ENCODE measurements at regions not wholly inside any gene's neighbourhood (a gene's known extent, or its start where the extent isn't known, plus 50 kb on each side); places are given as distances from the start of the nearest gene placed in this dataset.

DNA sequence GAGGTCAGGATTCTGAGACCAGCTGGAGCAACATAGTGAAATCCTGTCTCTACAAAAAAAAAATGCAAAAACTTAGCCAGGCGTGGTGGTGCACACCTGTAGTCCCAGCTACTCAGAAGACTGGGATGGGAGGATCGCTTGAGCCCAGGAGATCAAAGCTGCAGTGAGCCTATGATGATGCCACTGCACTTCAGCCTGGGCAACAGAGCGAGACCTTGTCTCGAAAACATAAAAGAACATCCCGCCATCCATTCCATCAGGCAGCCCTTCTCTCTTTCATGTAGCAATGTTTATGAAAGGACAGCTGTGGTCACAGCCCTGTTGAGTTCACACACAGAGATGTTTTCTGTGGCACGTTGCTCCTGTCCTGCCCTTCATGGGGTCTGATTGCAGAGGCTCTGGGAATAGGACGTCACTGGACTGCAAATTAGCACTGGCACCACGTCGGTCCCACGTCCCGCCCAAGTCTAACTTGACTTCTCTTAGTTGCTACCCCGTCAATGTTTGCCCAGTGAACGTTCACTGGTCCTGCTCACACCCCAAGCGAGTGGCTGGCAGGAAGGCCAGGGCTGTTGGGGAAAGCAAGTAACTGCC lies 64.5 kb upstream of the MYL10 start:
- TF ChIP-seq, protein P1, sequence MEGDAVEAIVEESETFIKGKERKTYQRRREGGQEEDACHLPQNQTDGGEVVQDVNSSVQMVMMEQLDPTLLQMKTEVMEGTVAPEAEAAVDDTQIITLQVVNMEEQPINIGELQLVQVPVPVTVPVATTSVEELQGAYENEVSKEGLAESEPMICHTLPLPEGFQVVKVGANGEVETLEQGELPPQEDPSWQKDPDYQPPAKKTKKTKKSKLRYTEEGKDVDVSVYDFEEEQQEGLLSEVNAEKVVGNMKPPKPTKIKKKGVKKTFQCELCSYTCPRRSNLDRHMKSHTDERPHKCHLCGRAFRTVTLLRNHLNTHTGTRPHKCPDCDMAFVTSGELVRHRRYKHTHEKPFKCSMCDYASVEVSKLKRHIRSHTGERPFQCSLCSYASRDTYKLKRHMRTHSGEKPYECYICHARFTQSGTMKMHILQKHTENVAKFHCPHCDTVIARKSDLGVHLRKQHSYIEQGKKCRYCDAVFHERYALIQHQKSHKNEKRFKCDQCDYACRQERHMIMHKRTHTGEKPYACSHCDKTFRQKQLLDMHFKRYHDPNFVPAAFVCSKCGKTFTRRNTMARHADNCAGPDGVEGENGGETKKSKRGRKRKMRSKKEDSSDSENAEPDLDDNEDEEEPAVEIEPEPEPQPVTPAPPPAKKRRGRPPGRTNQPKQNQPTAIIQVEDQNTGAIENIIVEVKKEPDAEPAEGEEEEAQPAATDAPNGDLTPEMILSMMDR (IDR thresholded peaks at IDR 0.05) = no peak
- no peaks in the 10 kb centered on the region for H3K9me3 ChIP-seq
- H3K4me1 ChIP-seq = peaks cover 0 to 3% of the 10 kb centered on the region in 2 donors
- no peak for DNase-seq (ENCODE audit: low spot score)
- H3K27ac ChIP-seq = no peak overlapping the region
- no peak overlapping the region for H3K4me3 ChIP-seq
- no peaks in the 10 kb centered on the region for H3K36me3 ChIP-seq
- H3K27me3 ChIP-seq = no peaks in the 10 kb centered on the region

DNA sequence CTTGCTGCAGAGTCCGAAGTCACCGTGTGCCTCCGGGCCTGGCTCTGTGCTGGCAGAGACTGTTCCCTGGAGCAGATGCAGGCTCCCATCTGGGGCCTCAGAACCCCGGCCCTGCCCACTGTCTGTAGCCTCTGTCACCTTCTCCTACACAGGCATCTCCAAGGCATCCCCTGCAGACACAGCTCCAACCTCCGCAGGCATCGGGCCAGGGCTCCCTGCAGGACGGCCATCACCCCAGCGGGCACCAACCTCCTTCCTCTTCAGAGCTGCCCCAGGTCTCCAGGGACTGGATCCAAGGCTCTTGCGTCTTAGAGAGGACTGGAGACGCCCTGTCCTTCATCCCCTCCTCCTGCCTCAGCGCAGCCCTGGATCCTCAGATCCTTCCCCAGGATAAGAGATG lies 69.9 kb upstream of the MYL10 start:
- Histone ChIP-seq H3K4me3 (no peak overlapping the region), H3K27me3 (no peaks in the 10 kb centered on the region), H3K4me1 (no peaks in the 10 kb centered on the region), H3K27ac (no peak overlapping the region), H3K36me3 (no peaks in the 10 kb centered on the region), H3K9me3 (no peaks in the 10 kb centered on the region)
- no peak for DNase-seq (ENCODE audit: low spot score)
- TF ChIP-seq, protein P1 (IDR thresholded peaks at IDR 0.05) = no peak

DNA sequence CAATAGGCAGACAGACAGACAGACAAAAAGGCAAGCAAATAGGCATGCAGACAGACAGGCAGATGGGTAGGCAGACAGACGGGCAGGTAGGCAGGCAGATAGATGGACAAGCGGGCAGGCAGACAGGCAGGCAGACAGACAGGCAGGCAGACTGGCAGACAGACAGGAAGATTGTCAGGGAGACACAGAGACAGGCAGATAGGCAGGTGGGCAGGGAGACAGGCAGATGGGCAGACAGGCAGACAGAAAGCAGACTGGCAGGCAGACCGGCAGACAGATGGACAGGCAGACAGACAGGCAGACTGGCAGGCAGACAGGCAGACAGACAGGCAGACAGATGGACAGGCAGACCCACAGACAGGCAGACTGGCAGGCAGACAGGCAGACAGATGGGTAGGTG lies 70.3 kb upstream of the MYL10 start:
- no peak for DNase-seq (ENCODE audit: low spot score)
- no peaks in the 10 kb centered on the region for H3K9me3 ChIP-seq
- H3K27me3 ChIP-seq = no peaks in the 10 kb centered on the region
- no peaks in the 10 kb centered on the region for H3K4me1 ChIP-seq
- no peak overlapping the region for H3K4me3 ChIP-seq
- no peaks in the 10 kb centered on the region for H3K36me3 ChIP-seq
- no peak overlapping the region for H3K27ac ChIP-seq
- TF ChIP-seq, protein P1 (IDR thresholded peaks at IDR 0.05) = no peak

DNA sequence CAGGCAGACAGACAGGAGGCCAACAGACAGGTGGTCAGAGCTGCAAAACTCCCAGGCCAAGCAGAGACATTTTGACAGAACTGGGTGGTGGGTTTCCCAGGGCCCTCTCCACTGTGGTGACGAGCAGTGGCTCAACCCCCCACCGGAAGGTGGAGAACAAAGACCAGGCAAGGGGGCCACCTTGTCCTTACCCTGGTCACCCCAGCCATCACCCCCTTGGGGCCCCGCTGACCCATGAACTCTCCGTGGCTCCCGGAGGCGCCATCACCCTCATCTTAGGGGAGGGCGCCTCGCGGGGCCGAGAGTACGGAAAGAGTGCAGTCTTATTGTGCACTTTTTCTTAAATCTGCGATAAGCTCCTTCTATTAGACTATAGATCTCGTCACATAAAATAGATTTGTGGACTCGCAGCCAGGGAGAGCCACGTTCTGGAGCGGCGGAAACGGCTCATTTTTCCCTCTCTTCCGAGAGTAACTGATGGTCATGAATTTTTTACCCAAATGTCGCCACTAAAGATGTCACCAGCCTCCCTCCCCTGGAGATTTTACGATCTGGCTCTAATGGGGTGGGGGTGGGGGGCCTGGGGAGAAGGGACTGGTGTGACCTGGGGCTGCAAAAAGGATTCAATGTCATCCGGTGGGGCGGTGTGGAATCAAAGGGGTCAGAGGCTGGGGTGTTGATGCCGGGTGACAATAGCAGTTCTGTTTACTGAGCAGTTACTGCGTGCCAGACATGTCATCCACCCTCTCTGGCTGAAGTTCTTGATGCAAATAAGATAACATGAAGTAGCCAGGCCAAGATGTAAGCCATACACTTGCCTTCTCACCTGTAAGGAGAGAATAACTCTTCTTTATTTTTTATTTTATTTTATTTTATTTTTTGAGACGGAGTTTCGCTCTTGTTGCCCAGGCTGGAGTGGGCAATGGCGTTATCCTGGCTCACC lies 71.1 kb upstream of the MYL10 start:
- H3K27me3 ChIP-seq = no peaks in the 10 kb centered on the region
- TF ChIP-seq, protein P1 (IDR thresholded peaks at IDR 0.05) = no peak

DNA sequence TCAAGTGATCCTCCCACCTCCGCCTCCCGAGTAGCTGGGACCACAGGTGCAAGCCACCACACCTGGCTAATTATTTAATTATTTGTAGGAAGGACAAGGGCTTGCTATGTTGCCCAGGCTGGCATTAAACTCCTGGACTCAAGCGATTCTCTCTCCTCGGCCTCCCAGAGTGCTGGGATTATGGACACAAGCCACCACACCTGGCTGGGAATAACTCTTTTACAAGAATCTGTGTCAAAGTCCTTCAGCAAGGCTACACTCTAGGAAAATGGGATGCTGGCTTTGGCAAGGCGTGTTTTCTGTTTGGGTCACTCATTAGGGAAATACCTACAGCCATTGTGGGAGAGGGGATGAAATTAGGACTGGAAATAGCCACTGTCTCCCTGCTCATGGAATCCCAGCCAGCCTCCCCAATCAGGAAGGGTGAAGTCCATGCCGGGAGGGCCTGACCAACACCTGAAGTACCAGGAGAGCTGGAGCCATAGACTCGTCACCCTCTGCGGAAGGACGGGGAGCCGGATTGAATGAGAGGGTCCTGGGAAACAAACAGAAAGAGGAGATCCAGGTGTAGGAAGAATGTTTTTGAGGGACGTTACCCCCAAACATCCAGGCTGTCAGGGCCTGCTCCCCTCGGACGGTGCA lies 72.2 kb upstream of the MYL10 start:
- Histone ChIP-seq H3K4me3 (no peak overlapping the region), H3K27ac (no peak overlapping the region), H3K27me3 (no peaks in the 10 kb centered on the region), H3K36me3 (no peaks in the 10 kb centered on the region), H3K4me1 (no peaks in the 10 kb centered on the region), H3K9me3 (no peaks in the 10 kb centered on the region)
- DNase-seq (ENCODE audit: low spot score) = no peak
- TF ChIP-seq, protein P1 (IDR thresholded peaks at IDR 0.05) = no peak

More for the DNA sequence above, 71.1 kb upstream of the MYL10 start:
- no peak for DNase-seq (ENCODE audit: low spot score)
- no peaks in the 10 kb centered on the region for H3K9me3 ChIP-seq
- no peak overlapping the region for H3K4me3 ChIP-seq
- no peaks in the 10 kb centered on the region for H3K4me1 ChIP-seq
- no peaks in the 10 kb centered on the region for H3K36me3 ChIP-seq
- H3K27ac ChIP-seq = no peak overlapping the region
